Common myeloid progenitor, CD34-positive (primary cell): ENCODE measurements at regions not wholly inside any gene's neighbourhood (a gene's known extent, or its start where the extent isn't known, plus 50 kb on each side); places are given as distances from the start of the nearest gene placed in this dataset.
"Not testable (repeated sequence)": the region's sequence is repeated elsewhere in the genome, so short reads cannot be mapped to it uniquely, and the experiment has no call there.

Experiments
- CTCF ChIA-PET: fragments of 350-600 bp; sonication (Branson Sonifier 250); formaldehyde crosslinking; loops from one replicate; lab custom pipeline; 2021; ENCODE audit warnings: antibody characterized with exemption; lab: Charles Lee
- POLR2A ChIA-PET: fragments of 350-600 bp; sonication (Branson Sonifier 250); formaldehyde crosslinking; loops from one replicate; lab custom pipeline; 2021; ENCODE audit warnings: antibody characterized with exemption; lab: Charles Lee
- DNase-seq, 3 donors: peaks; one replicate each; pipeline versions ENCODE4 v3.0.0 to v3.0.0-alpha.2; 2013
- H3K27ac ChIP-seq, 2 experiments: 1 replicate in 1 of 2; 2 replicates in 1 of 2; pipeline ENCODE4 v1.7.0; 2013; ENCODE audit warnings: inconsistent platforms in 2 of 2, low read length in 2 of 2, mild to moderate bottlenecking in 2 of 2, low read depth in 1 of 2, moderate library complexity in 1 of 2; ENCODE audit not compliant: severe bottlenecking in 2 of 2, insufficient read depth in 1 of 2, poor library complexity in 1 of 2
- H3K27me3 ChIP-seq, 5 experiments: replicated peaks in 2 of 5; 1 replicate in 3 of 5; 2 replicates in 2 of 5; pipeline versions ENCODE4 v1.6.1 to v1.7.0; 2013; ENCODE audit warnings: low read length in 4 of 5, mild to moderate bottlenecking in 2 of 5, moderate library complexity in 2 of 5, inconsistent platforms in 1 of 5; ENCODE audit not compliant: insufficient read depth in 5 of 5, control insufficient read depth in 4 of 5
- H3K36me3 ChIP-seq, 4 experiments: 1 replicate in 2 of 4; 2 replicates in 2 of 4; pipeline versions ENCODE4 v1.6.1 to v1.7.0; 2013; ENCODE audit warnings: low read length in 3 of 4, control low read depth in 1 of 4, mild to moderate bottlenecking in 1 of 4; ENCODE audit not compliant: control insufficient read depth in 4 of 4, insufficient read depth in 4 of 4
- H3K4me1 ChIP-seq, 4 experiments: 1 replicate in 3 of 4; 2 replicates in 1 of 4; pipeline versions ENCODE4 v1.6.1 to v1.7.1; 2013; ENCODE audit warnings: low read length in 3 of 4, mild to moderate bottlenecking in 3 of 4, control low read depth in 1 of 4, inconsistent platforms in 1 of 4, moderate library complexity in 1 of 4; ENCODE audit not compliant: control insufficient read depth in 4 of 4, insufficient read depth in 4 of 4; ENCODE audit errors: control extremely low read depth in 1 of 4
- H3K4me3 ChIP-seq, 7 experiments: 1 replicate in 4 of 7; 2 replicates in 3 of 7; pipeline versions ENCODE4 v1.5.1 to v1.7.0; 2013; ENCODE audit warnings: mild to moderate bottlenecking in 7 of 7, low read length in 6 of 7, moderate library complexity in 6 of 7, inconsistent platforms in 2 of 7, low read depth in 2 of 7, control low read depth in 1 of 7; ENCODE audit not compliant: insufficient read depth in 4 of 7, control insufficient read depth in 1 of 7; ENCODE audit errors: extremely low read depth in 1 of 7
- H3K9me3 ChIP-seq, 5 experiments: 1 replicate in 4 of 5; 2 replicates in 1 of 5; pipeline versions ENCODE4 v1.6.1 to v1.7.1; 2013; ENCODE audit warnings: low read length in 4 of 5, mild to moderate bottlenecking in 2 of 5, inconsistent platforms in 1 of 5, low read depth in 1 of 5, moderate library complexity in 1 of 5; ENCODE audit not compliant: control insufficient read depth in 4 of 5, insufficient read depth in 2 of 5; ENCODE audit errors: control extremely low read depth in 1 of 5
- WGBS: methylation state at CpG from one replicate; pipeline ENCODE4 v1.1.5; 2013; ENCODE audit not compliant: insufficient coverage; 5-methylcytosine and 5-hydroxymethylcytosine counted together

DNA sequence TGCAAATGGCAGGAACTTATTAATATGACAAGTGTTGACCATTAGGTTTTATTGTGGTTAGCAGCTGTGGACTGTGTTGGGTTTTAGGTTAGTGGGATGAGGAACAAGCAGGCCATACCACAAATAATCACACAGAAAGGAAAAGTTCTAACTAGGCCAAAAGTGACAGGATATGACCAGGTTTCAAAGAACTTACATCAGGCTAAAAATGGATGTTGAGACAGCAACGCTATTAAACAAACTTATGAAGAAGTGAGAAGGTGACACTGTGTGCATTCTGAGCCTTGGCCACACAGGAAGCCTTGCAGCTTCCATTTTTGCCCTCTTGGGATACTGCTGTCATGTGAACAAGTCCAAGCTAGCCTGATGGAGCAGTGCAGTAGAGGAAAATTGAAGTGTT is 568.8 kb downstream of the HTR7 start:
- WGBS: 33% methylated on average over 1 of the region's 1 CpG
- Histone ChIP-seq H3K4me3 (no peak overlapping the region), H3K27me3 (no peaks in the 10 kb centered on the region), H3K4me1 (peaks cover 0 to 9% (median 0%) of the 10 kb centered on the region in 4 experiments), H3K36me3 (no peaks in the 10 kb centered on the region), H3K9me3 (no peaks in the 10 kb centered on the region), H3K27ac (no peak overlapping the region)
- no peak for DNase-seq
- POLR2A ChIA-PET: no interaction called here
- CTCF ChIA-PET: no interaction called here

DNA sequence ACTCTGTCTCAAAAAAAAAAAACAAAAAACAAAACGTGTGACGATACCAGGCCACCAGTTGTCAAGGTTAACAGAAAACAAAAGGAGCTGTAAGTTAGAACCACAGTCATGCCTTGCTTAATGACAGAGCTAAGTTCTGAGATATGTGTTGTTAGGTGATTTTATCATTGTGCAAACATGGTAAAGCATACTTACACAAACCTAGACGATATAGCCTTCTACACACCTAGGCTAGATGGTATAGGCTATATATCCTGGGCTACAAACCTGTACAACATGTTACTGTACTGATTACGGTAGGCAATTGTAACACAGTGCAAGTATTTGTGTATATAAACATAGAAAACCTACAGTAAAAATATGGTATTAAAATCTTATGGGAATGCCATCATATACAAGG is 564.2 kb downstream of the HTR7 start:
- Histone ChIP-seq H3K27me3 (no peaks in the 10 kb centered on the region), H3K36me3 (no peaks in the 10 kb centered on the region), H3K4me1 (peaks cover 0 to 9% (median 0%) of the 10 kb centered on the region in 4 experiments), H3K9me3 (no peaks in the 10 kb centered on the region), H3K4me3 (no peak overlapping the region), H3K27ac (no peak overlapping the region)
- 100% methylated on average over 2 of the region's 4 CpGs for WGBS
- POLR2A ChIA-PET: no interaction called here
- no peak for DNase-seq
- CTCF ChIA-PET: no interaction called here

- H3K27ac ChIP-seq, POLR2A ChIA-PET, H3K36me3 ChIP-seq, H3K4me1 ChIP-seq, H3K27me3 ChIP-seq, CTCF ChIA-PET, H3K9me3 ChIP-seq, DNase-seq, H3K4me3 ChIP-seq: not testable (repeated sequence)
- 90% methylated on average over 8 of the region's 11 CpGs for WGBS
These were observed 562.9 kb downstream of the HTR7 start for GRCh38 chr10:90294821-90295540.

GRCh38 chr10:90302031-90302430 is 555.8 kb downstream of the HTR7 start:
- not testable (repeated sequence) for DNase-seq

DNA sequence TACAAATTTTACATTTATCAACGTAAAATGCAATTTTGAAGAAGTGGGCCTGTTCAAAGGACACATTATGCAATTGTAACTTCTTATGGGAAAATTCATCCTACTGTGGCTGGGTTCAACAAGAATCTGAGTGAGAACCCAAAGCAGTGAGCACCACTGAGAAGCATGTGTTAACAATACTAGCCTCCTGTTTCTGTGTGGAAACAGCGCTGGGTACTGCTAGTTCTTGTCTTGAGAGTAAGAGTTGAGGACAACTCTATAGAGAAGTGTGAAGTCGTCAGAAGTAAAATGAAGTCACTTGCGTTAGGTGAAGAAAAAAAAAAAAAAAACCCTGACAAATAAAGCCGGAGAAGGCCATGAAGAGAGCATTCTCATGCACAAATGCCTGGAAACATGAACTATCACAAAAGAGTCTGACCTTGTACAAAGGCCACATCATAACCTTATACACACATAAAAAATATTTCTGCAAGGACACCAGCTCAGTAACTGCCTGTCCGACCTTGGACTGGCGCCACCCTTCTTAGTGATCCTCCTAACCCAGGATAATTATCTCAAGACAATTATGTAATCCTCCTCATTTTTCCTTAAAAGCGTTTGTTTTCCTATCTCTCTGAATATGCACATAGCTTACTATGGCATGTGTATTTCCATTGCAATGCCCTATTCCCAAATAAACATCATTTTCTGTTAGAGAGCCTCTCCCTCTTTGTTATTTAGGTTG is 554.9 kb downstream of the HTR7 start:
- H3K4me1 ChIP-seq: no peaks in the 10 kb centered on the region
- CTCF ChIA-PET: interaction anchor here (0.6 kb wide), 1 partner anchor 20 kb away, joined by 3 read pairs; no protein-coding TSS in a partner anchor
- H3K9me3 ChIP-seq: no peaks in the 10 kb centered on the region
- no peak overlapping the region for H3K27ac ChIP-seq
- H3K36me3 ChIP-seq: no peaks in the 10 kb centered on the region
- H3K27me3 ChIP-seq: no peaks in the 10 kb centered on the region
- DNase-seq: no peak
- POLR2A ChIA-PET: no interaction called here
- H3K4me3 ChIP-seq: no peak overlapping the region
- WGBS: 96% methylated on average over 6 of the region's 8 CpGs

More at GRCh38 chr10:90302031-90302430, 555.8 kb downstream of the HTR7 start:
- H3K27ac ChIP-seq, CTCF ChIA-PET, H3K4me3 ChIP-seq, POLR2A ChIA-PET, H3K9me3 ChIP-seq, H3K27me3 ChIP-seq, H3K36me3 ChIP-seq, H3K4me1 ChIP-seq: not testable (repeated sequence)
- WGBS: no CpG with 5 or more reads among the region's 7 CpGs

GRCh38 chr10:90304533-90304932 is 553.3 kb downstream of the HTR7 start:
- H3K4me3 ChIP-seq: no peak overlapping the region
- H3K27me3 ChIP-seq: no peaks in the 10 kb centered on the region
- CTCF ChIA-PET: no interaction called here
- no CpG with 5 or more reads among the region's 1 CpG for WGBS
- DNase-seq: no peak
- H3K4me1 ChIP-seq: no peaks in the 10 kb centered on the region
- no peak overlapping the region for H3K27ac ChIP-seq
- POLR2A ChIA-PET: no interaction called here
- H3K9me3 ChIP-seq: peaks cover 0 to 4% (median 0%) of the 10 kb centered on the region in 5 experiments
- no peaks in the 10 kb centered on the region for H3K36me3 ChIP-seq

GRCh38 chr10:90306187-90306586 is 551.7 kb downstream of the HTR7 start:
- Histone ChIP-seq H3K36me3 (no peaks in the 10 kb centered on the region), H3K27ac (no peak overlapping the region), H3K27me3 (no peaks in the 10 kb centered on the region), H3K4me1 (no peaks in the 10 kb centered on the region), H3K4me3 (no peak overlapping the region), H3K9me3 (peaks cover 0 to 4% (median 0%) of the 10 kb centered on the region in 5 experiments)
- ChIA-PET CTCF (no interaction called here), POLR2A (no interaction called here)
- no peak for DNase-seq
- 100% methylated on average over 1 of the region's 1 CpG for WGBS
